CD4-positive, alpha-beta T cell treated with Interleukin-17A for 1 hour (primary cell): ENCODE measurements at regions not wholly inside any gene's neighbourhood (a gene's known extent, or its start where the extent isn't known, plus 50 kb on each side); places are given as distances from the start of the nearest gene placed in this dataset.
A peak's percentile ranks its signal among the peaks of the same experiment; 100 is the strongest.

Experiments
- DNase-seq: peaks from one replicate; pipeline ENCODE4 v3.0.0-alpha.2; 2020

- no peak for DNase-seq
Measured at GRCh38 chr2:42108852-42109251, 60.3 kb upstream of the EML4 start.

- no peak for DNase-seq
Measured at GRCh38 chr2:42109959-42110640, 59.1 kb upstream of the EML4 start.

GRCh38 chr2:42110641-42111322 is 58.4 kb upstream of the EML4 start:
- DNase-seq: no peak

- no peak for DNase-seq
Measured at GRCh38 chr2:42112418-42112817, 56.7 kb upstream of the EML4 start.

GRCh38 chr2:42113452-42113851 is 55.7 kb upstream of the EML4 start:
- DNase-seq: no peak

GRCh38 chr2:42114091-42114490 is 55.1 kb upstream of the EML4 start:
- DNase-seq: no peak

GRCh38 chr2:42115588-42115987 is 53.6 kb upstream of the EML4 start:
- DNase-seq: no peak

- no peak for DNase-seq
Measured at GRCh38 chr2:42116195-42117181, 52.7 kb upstream of the EML4 start.

GRCh38 chr2:42117182-42117579 is 52.0 kb upstream of the EML4 start:
- DNase-seq: no peak

GRCh38 chr2:42117923-42118753 is 51.0 kb upstream of the EML4 start:
- DNase-seq: peak; percentile 45

GRCh38 chr2:42118754-42119569 is 50.2 kb upstream of the EML4 start:
- no peak for DNase-seq
